PC-3 (cell line): ENCODE measurements at regions not wholly inside any gene's neighbourhood (a gene's known extent, or its start where the extent isn't known, plus 50 kb on each side); places are given as distances from the start of the nearest gene placed in this dataset.

Experiments
- ATAC-seq: fragments of 200-7000 bp; cut with Tn5 transposase; 2 replicates; pipeline ENCODE4 v1.9.1; 2020; ENCODE audit warnings: mild to moderate bottlenecking, moderate library complexity
- BruUV-seq: library from RNA; stranded (reverse); fragments of 400-500 nt; replicated peaks from 2 replicates; lab custom pipeline; 2021; lab: Mats Ljungman, UMichigan
- CTCF ChIA-PET: fragments of 300-600 bp; sonication (Branson Sonifier 250); formaldehyde crosslinking; loops from one replicate; lab custom pipeline; 2022; ENCODE audit warnings: antibody characterized with exemption; lab: Charles Lee
- POLR2A ChIA-PET: fragments of 300-600 bp; sonication (Branson Sonifier 250); formaldehyde crosslinking; loops from one replicate; lab custom pipeline; 2022; ENCODE audit warnings: antibody characterized with exemption; ENCODE audit not compliant: unreplicated experiment; lab: Charles Lee
- DNase-seq: peaks from one replicate; pipeline ENCODE4 v3.0.0-alpha.2; 2015
- H2AFZ ChIP-seq: fragments of 300-600 bp; sonication (generic); 2 replicates; pipeline ENCODE4 v1.6.0; 2016; ENCODE audit warnings: antibody characterized with exemption, low read length
- H3F3A ChIP-seq: fragments of 300-600 bp; sonication (generic); one replicate; pipeline ENCODE4 v1.6.0; 2017; ENCODE audit warnings: antibody characterized with exemption, low read length, control low read depth, mild to moderate bottlenecking; ENCODE audit not compliant: unreplicated experiment
- H3K27ac ChIP-seq: fragments of 300-600 bp; sonication (generic); 2 replicates; pipeline ENCODE4 v1.5.1; 2016; ENCODE audit warnings: mild to moderate bottlenecking, low read length
- H3K27me3 ChIP-seq: fragments of 300-600 bp; sonication (generic); 2 replicates; pipeline ENCODE4 v1.6.1; 2016; ENCODE audit warnings: low read length, mixed read lengths
- H3K36me3 ChIP-seq: fragments of 300-600 bp; sonication (generic); 2 replicates; pipeline ENCODE4 v1.6.1; 2016; ENCODE audit warnings: low read depth, mixed run types, low read length, mixed read lengths
- H3K4me1 ChIP-seq: fragments of 300-600 bp; sonication (generic); 2 replicates; pipeline ENCODE4 v1.5.1; 2016; ENCODE audit warnings: low read length; ENCODE audit not compliant: insufficient read depth
- H3K4me2 ChIP-seq: fragments of 300-600 bp; sonication (generic); 2 replicates; pipeline ENCODE4 v1.6.0; 2016; ENCODE audit warnings: low read length
- H3K4me3 ChIP-seq: fragments of 300-600 bp; sonication (generic); 2 replicates; pipeline ENCODE4 v1.5.1; 2016; ENCODE audit warnings: mild to moderate bottlenecking, low read length, mixed read lengths
- H3K79me2 ChIP-seq: fragments of 300-600 bp; sonication (generic); 2 replicates; pipeline ENCODE4 v1.6.1; 2017; ENCODE audit warnings: low read length, mixed read lengths
- H3K9ac ChIP-seq: fragments of 300-600 bp; sonication (generic); 2 replicates; pipeline ENCODE4 v1.6.0; 2016; ENCODE audit warnings: mild to moderate bottlenecking, low read length
- H3K9me2 ChIP-seq: fragments of 300-600 bp; sonication (generic); replicated peaks from 2 replicates; pipeline ENCODE4 v1.6.1; 2016; ENCODE audit warnings: mixed run types, low read length, mixed read lengths
- H3K9me3 ChIP-seq: fragments of 300-600 bp; sonication (generic); 2 replicates; pipeline ENCODE4 v1.6.1; 2016; ENCODE audit warnings: low read length, mixed read lengths
- H4K20me1 ChIP-seq: fragments of 300-600 bp; sonication (generic); 2 replicates; pipeline ENCODE4 v1.6.1; 2016; ENCODE audit warnings: low read length, mixed read lengths
- EZH2 ChIP-seq: fragments of 300-600 bp; sonication (generic); IDR thresholded peaks from one replicate; pipeline ENCODE4 v1.6.1; 2017; ENCODE audit warnings: antibody characterized with exemption, mild to moderate bottlenecking, low read length; ENCODE audit not compliant: unreplicated experiment
- EZH2phosphoT487 ChIP-seq: fragments of 300-600 bp; sonication (generic); IDR thresholded peaks from 2 replicates; pipeline ENCODE4 v1.6.1; 2018; ENCODE audit warnings: mild to moderate bottlenecking, antibody characterized with exemption, low read length, borderline replicate concordance
- intact Hi-C: fragments of 100-400 bp; cut with micrococcal nuclease; formaldehyde crosslinking; loops from 2 replicates; pipeline ENCODE4 v1.9.0; 2023
- TF ChIP-seq, protein P1 (sequence below): fragments of 300-600 bp; sonication (generic); conservative IDR thresholded peaks from 2 replicates; pipeline ENCODE4 v1.5.1; 2017; ENCODE audit warnings: antibody characterized with exemption, low read depth, mild to moderate bottlenecking, low read length

DNA sequence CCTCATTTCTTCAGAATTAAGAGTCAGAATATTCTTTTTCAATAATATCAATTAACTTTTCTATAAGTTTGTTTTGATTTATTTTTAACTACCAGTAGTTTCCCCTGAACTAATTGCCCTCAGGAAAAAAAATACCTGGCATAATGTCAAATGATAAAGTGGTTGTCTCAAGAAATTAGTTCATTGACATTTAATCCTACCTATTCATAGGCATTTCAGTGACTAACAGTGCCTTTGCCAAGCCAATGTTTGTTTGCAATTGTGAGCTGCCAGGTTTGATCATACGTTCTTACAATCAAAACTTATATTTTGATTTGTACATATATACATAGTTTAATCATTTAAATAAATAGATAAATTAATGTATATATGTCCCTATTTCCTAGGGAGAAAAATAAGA lies 267.3 kb upstream of the MC4R start:
- H3K27me3 ChIP-seq = no peaks in the 10 kb centered on the region
- POLR2A ChIA-PET = no interaction called here
- no peaks in the 10 kb centered on the region for H3K36me3 ChIP-seq
- BruUV-seq = no TSS peak
- no peaks in the 10 kb centered on the region for H3K9me3 ChIP-seq
- intact Hi-C loops = no loop called here
- CTCF ChIA-PET = no interaction called here
- H3K9ac ChIP-seq = no peak overlapping the region
- ATAC-seq = no peak
- no peaks in the 10 kb centered on the region for H3F3A ChIP-seq
- H3K79me2 ChIP-seq = no peaks in the 10 kb centered on the region
- H3K9me2 ChIP-seq = no peaks in the 10 kb centered on the region
- no peak overlapping the region for H3K27ac ChIP-seq
- H4K20me1 ChIP-seq = no peaks in the 10 kb centered on the region
- H2AFZ ChIP-seq = no peak overlapping the region
- DNase-seq = peak; percentile 9
- TF ChIP-seq, protein P1, sequence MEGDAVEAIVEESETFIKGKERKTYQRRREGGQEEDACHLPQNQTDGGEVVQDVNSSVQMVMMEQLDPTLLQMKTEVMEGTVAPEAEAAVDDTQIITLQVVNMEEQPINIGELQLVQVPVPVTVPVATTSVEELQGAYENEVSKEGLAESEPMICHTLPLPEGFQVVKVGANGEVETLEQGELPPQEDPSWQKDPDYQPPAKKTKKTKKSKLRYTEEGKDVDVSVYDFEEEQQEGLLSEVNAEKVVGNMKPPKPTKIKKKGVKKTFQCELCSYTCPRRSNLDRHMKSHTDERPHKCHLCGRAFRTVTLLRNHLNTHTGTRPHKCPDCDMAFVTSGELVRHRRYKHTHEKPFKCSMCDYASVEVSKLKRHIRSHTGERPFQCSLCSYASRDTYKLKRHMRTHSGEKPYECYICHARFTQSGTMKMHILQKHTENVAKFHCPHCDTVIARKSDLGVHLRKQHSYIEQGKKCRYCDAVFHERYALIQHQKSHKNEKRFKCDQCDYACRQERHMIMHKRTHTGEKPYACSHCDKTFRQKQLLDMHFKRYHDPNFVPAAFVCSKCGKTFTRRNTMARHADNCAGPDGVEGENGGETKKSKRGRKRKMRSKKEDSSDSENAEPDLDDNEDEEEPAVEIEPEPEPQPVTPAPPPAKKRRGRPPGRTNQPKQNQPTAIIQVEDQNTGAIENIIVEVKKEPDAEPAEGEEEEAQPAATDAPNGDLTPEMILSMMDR = no peak
- TF ChIP-seq EZH2 = no peak
- no peak for TF ChIP-seq EZH2phosphoT487
- H3K4me1 ChIP-seq = no peaks in the 10 kb centered on the region
- H3K4me3 ChIP-seq = no peak overlapping the region
- H3K4me2 ChIP-seq = no peak overlapping the region

DNA sequence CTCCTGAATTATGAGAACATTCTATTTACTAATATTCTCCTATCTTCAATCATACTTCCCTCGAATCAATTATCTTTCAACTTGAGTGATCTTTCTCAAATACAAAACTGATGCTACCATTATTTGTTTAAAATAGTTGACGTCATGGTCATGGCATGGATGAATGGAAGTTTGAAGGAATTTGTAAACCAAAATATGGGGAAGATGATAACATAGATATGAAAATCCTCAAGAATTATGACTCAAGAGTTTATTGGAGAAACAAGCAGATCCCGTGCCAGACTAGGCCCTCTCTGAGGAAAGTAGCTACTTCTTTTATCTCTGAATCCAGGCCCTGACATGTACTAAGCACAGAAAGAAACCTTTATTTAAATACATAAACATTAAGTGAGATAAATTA lies 270.4 kb upstream of the MC4R start:
- no peak overlapping the region for H3K4me2 ChIP-seq
- H3K4me1 ChIP-seq = no peaks in the 10 kb centered on the region
- no peaks in the 10 kb centered on the region for H3K9me3 ChIP-seq
- intact Hi-C loops = no loop called here
- H3K4me3 ChIP-seq = no peak overlapping the region
- H3F3A ChIP-seq = no peaks in the 10 kb centered on the region
- H4K20me1 ChIP-seq = no peaks in the 10 kb centered on the region
- no peaks in the 10 kb centered on the region for H3K79me2 ChIP-seq
- H3K36me3 ChIP-seq = no peaks in the 10 kb centered on the region
- H3K9me2 ChIP-seq = no peaks in the 10 kb centered on the region
- no peaks in the 10 kb centered on the region for H3K27me3 ChIP-seq
- ATAC-seq (no peak), DNase-seq (no peak)
- ChIA-PET POLR2A (no interaction called here), CTCF (no interaction called here)
- BruUV-seq = no TSS peak
- TF ChIP-seq, protein P1 = no peak
- TF ChIP-seq EZH2 (no peak), EZH2phosphoT487 (no peak)
- H3K27ac ChIP-seq = no peak overlapping the region
- H3K9ac ChIP-seq = no peak overlapping the region
- no peak overlapping the region for H2AFZ ChIP-seq

DNA sequence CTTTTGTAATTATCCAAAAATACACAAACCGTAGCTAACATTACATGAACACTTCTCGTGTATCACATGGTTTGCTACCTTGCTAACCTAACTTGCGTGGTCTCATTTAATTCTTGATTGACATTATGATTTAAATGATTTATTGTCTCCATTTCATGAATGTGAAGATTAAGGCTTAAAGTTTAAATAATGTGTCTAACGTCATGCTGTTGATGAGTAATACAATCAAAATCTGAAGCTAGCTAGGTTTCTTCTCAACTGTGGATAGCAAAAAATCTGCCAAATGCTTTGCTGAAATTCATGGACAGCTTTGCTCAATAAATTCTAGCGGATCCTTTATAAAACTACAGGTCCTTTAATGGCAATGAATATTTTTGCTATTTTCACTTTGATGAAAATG lies 274.1 kb upstream of the MC4R start:
- Histone ChIP-seq H4K20me1 (no peaks in the 10 kb centered on the region), H3K4me2 (no peak overlapping the region), H2AFZ (no peak overlapping the region), H3K9me3 (no peaks in the 10 kb centered on the region), H3K4me3 (no peak overlapping the region), H3K79me2 (no peaks in the 10 kb centered on the region), H3K9me2 (no peaks in the 10 kb centered on the region), H3K9ac (no peak overlapping the region), H3F3A (no peaks in the 10 kb centered on the region), H3K27me3 (peaks cover 5% of the 10 kb centered on the region; the same call in 1 of the 2 replicates), H3K36me3 (no peaks in the 10 kb centered on the region), H3K27ac (no peak overlapping the region), H3K4me1 (no peaks in the 10 kb centered on the region)
- ChIA-PET POLR2A (no interaction called here), CTCF (no interaction called here)
- TF ChIP-seq EZH2 = no peak
- TF ChIP-seq EZH2phosphoT487 = no peak
- TF ChIP-seq, protein P1 = no peak
- ATAC-seq (no peak), DNase-seq (no peak)
- no TSS peak for BruUV-seq
- intact Hi-C loops = no loop called here
